DMS79 treated with DMSO at 0.1 percent for 48 hours (cell line): ENCODE measurements at regions not wholly inside any gene's neighbourhood (a gene's known extent, or its start where the extent isn't known, plus 50 kb on each side); places are given as distances from the start of the nearest gene placed in this dataset.
"Not testable (repeated sequence)": the region's sequence is repeated elsewhere in the genome, so short reads cannot be mapped to it uniquely, and the experiment has no call there.

Experiments
- DNase-seq: peaks from one replicate; lab custom pipeline; 2025; lab: John Stamatoyannopoulos, UW

GRCh38 chr5:15384176-15384575, 115.8 kb upstream of the FBXL7 start:
- no peak for DNase-seq

GRCh38 chr5:15383469-15383868, 116.5 kb upstream of the FBXL7 start:
- DNase-seq: no peak

- DNase-seq: no peak
Measured at GRCh38 chr5:15383021-15383420, 117.0 kb upstream of the FBXL7 start.

- no peak for DNase-seq
Measured at GRCh38 chr5:15377573-15378340, 122.2 kb upstream of the FBXL7 start.

- DNase-seq: no peak
Measured at GRCh38 chr5:15376803-15377202, 123.2 kb upstream of the FBXL7 start.

GRCh38 chr5:15376088-15376487, 123.9 kb upstream of the FBXL7 start:
- no peak for DNase-seq

- DNase-seq: no peak
Measured at GRCh38 chr5:15375559-15375958, 124.4 kb upstream of the FBXL7 start.

GRCh38 chr5:15374886-15375285, 125.1 kb upstream of the FBXL7 start:
- no peak for DNase-seq

GRCh38 chr5:15373151-15373550, 126.8 kb upstream of the FBXL7 start:
- no peak for DNase-seq

- no peak for DNase-seq
Measured at GRCh38 chr5:15371184-15371583, 128.8 kb upstream of the FBXL7 start.

- DNase-seq: no peak
Measured at GRCh38 chr5:15368835-15369234, 131.1 kb upstream of the FBXL7 start.

- DNase-seq: no peak
Measured at GRCh38 chr5:15367489-15367888, 132.5 kb upstream of the FBXL7 start.

GRCh38 chr5:15366676-15367391, 133.1 kb upstream of the FBXL7 start:
- no peak for DNase-seq

- DNase-seq: no peak
Measured at GRCh38 chr5:15365070-15365469, 134.9 kb upstream of the FBXL7 start.

- DNase-seq: no peak
Measured at GRCh38 chr5:15363601-15364000, 136.4 kb upstream of the FBXL7 start.

GRCh38 chr5:15357092-15357453, 142.9 kb upstream of the FBXL7 start:
- DNase-seq: not testable (repeated sequence)

- not testable (repeated sequence) for DNase-seq
Measured at GRCh38 chr5:15356308-15357091, 143.5 kb upstream of the FBXL7 start.

- no peak for DNase-seq
Measured at GRCh38 chr5:15354021-15354420, 146.0 kb upstream of the FBXL7 start.

- DNase-seq: no peak
Measured at GRCh38 chr5:15353086-15353645, 146.8 kb upstream of the FBXL7 start.

GRCh38 chr5:15350614-15351013, 149.4 kb upstream of the FBXL7 start:
- DNase-seq: no peak

- DNase-seq: no peak
Measured at GRCh38 chr5:15346738-15347137, 153.2 kb upstream of the FBXL7 start.

GRCh38 chr5:15344954-15345353, 155.0 kb upstream of the FBXL7 start:
- no peak for DNase-seq

GRCh38 chr5:15338546-15338945, 161.4 kb upstream of the FBXL7 start:
- no peak for DNase-seq
